Vagina (tissue), 2 donors: ENCODE measurements at regions not wholly inside any gene's neighbourhood (a gene's known extent, or its start where the extent isn't known, plus 50 kb on each side); places are given as distances from the start of the nearest gene placed in this dataset.

Source experiments
- CTCF ChIP-seq, 3 experiments: fragments of 450-650 bp in 2 of 3; fragments of 200-600 bp in 1 of 3; sonication (generic) in 1 of 3; IDR thresholded peaks; one replicate each; pipeline ENCODE4 v1.5.1; 2017 to 2019; ENCODE audit warnings: antibody characterized with exemption in 3 of 3, mild to moderate bottlenecking in 2 of 3, moderate library complexity in 2 of 3
- POLR2A ChIP-seq, 2 donors: fragments of 450-650 bp; IDR thresholded peaks; one replicate each; pipeline ENCODE4 v1.6.1; 2017; ENCODE audit warnings: antibody characterized with exemption in 2 of 2, mild to moderate bottlenecking in 2 of 2, moderate library complexity in 2 of 2
- POLR2AphosphoS5 ChIP-seq, 2 donors: sonication (generic); formaldehyde crosslinking; IDR thresholded peaks; one replicate each; pipeline ENCODE4 v1.9.0; 2017; ENCODE audit warnings: antibody characterized with exemption in 2 of 2, mild to moderate bottlenecking in 2 of 2, low read depth in 1 of 2; ENCODE audit not compliant: insufficient read depth in 1 of 2

- no peak for TF ChIP-seq CTCF (IDR thresholded peaks at IDR 0.05)
- TF ChIP-seq POLR2AphosphoS5 (IDR thresholded peaks at IDR 0.05; ENCODE audit: insufficient read depth in 1 of 2, low read depth in 1 of 2): no peak
- TF ChIP-seq POLR2A (IDR thresholded peaks at IDR 0.05): no peak
Observed at GRCh38 chr5:127235136-127235535, 55.5 kb upstream of the MEGF10 start.
